ENCODE measurements at regions not wholly inside any gene's neighbourhood (a gene's known extent, or its start where the extent isn't known, plus 50 kb on each side); places are given as distances from the start of the nearest gene placed in this dataset.

DNA sequence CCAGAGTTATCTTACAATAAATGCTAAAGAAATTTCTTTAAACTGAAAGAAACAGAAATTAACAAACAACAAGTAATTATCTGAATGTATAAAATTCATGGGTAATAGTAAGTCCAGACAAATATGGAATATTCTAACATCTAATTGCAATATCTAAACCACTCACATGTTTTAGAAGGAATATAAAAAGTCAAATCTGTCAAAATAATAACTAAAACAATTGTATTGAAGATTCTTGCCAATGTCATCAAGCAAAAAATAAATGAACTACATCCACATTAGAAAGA lies 942.9 kb upstream of the PCDH20 start:
- DNase-seq = no peak

DNA sequence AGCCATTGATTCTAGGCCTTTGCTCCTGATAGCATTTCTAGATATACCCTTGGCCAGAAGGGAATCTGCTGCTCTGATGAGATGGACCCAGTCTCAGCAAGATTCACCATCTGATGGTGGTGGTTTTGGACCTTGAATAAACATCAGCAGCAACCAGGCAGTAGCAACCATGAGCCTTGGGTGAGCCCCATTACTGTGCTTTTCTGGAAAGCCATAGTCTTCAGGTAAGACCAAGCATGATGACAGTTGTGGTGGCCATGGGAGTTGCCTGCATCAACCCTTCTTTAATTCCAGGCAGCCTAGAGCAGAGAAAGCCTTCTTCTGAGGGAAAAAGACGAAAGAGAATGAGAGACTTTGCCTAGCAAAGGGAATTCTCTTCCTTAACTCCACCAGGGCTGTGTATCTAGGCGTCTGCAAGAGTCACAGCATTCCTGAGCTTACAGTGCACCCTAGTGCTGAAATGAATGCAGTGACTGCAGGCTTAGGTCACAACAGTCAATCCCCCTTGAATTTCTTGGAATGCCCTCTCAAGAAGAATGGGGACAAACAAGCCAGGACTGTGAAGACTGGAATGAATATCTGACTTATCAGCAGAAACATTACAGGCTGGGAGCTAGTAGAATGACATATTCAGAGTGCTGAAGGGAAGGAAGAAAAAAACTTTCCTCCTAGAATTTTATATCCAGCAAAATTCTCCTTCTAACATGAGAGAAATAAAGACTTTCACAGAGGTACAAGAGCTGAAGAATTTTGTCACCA lies 942.4 kb upstream of the PCDH20 start:
- DNase-seq = no peak

DNA sequence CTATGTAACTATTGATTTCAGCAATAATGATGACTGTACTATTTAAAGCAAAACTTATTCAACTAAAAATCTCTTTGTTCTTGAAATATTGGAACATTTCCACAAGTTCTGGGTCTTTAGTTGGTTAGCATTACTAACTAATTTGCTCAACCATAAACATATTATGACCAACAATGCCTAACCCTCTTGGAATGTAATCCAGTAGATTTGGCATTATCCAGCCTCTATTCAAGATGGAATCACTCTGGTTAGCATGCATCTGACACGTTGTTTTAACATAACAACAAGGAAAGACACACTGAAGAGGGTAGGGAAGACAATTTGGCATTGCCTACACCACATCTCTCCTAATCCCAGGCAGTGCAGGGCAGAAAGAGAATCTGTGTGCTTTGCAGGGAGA lies 941.3 kb upstream of the PCDH20 start:
- DNase-seq = no peak

DNA sequence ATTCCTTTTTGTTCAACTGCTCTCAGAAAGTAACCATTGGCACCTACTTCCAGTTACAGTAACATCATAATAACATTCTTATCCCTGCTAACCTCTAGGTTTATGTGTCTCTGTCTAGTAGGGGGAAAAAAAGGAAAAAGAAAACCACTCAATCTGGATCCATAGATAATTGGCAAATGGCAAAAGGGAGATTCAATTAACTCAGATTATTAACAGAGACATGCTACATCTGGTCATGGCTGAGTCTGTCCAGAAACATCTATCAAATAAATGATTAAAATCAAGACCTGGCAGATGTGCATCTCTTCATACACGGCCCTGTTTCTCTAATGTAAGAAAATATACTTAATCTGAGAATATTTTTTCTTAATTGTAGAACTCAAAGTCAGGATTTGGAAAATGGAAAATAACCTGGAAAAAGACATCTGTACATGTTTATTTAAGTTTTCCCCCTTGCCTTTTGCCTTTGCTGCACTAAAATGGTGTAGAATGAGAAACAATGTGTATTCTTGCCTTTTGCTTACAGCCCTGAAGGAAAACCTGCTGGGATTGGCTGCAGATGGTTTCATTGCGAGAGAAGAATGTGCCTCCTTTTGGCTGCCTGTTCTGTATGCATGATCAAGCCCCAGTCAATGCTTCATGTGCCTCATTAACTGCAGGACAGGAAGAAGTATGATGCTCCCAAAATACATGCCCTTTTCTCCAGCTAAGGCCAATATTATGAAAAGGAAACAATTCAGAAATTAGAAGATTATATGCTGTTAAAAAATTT lies 921.6 kb upstream of the PCDH20 start:
- DNase-seq = no peak

DNA sequence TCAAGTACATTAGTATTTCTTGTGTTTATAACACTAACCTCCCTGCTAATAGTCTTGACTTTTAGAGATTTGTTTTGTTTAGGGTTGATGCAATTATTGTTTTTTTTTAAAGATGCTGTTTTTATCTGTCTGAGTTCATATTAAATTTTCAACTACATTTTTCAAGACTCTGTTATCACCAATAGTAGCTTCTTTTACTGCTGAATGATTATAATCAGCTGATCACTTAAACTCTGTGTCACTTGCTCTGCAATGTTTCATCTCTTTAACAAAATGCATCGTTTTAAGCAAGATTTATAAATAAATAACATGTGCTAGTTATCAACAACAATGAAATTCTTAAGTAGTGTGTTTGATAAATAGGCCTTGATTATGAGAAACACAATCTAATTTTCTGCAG lies 920.9 kb upstream of the PCDH20 start:
- no peak for DNase-seq

DNA sequence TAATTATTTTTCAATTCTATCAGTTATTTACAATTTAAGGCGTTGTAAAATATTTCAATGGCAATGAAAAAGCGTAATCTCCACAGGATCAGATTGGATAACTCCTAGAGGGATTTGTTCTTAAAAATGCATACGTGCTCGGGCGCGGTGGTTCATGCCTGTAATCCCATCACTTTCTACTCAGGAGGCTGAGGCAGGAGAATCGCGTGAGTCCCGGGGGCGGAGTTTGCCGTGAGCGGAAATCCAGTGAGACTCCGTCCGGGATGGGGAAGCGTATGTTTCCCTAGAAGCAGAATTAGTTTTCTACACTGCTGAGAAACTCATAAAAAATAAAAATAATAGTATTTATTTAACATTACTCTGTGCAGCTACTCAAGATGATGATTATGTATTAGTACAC lies 917.8 kb upstream of the PCDH20 start:
- no peak for DNase-seq

DNA sequence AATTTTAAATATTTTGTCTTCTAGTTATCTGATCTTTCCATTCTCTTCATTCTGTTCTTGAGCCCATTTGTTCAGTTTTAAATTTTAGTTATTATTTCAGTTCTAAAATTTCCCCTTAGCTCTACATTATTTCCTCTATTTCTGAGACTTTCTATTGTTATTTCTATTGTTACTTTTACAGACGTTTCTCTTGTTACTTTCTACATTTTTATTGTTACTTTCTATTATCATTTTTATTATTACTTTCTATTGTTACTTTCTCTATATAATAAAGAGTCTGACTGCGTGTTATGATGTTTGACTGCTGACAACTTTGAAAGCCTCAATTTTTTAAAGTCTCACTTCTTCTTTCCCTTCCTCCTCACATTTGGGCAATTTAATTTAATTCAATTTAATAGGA lies 915.7 kb upstream of the PCDH20 start:
- DNase-seq = no peak

DNA sequence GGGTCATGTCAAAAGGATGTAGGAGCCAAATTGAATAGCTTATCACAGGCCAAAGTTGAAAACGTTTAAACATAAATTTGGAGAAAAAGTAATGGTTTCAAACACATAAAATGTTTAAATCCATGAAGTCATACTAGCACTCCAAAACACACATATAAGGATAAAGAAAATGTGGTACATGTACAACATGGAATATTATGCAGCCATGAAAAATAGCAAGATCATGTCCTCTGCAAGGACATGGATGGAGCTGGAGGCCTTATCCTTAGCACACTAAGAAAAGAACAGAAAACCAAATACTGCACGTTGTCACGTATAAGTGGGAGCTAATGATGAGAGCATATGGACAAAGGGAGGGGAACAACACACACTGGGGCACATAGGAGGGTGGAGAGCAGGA lies 911.7 kb upstream of the PCDH20 start:
- DNase-seq = no peak

DNA sequence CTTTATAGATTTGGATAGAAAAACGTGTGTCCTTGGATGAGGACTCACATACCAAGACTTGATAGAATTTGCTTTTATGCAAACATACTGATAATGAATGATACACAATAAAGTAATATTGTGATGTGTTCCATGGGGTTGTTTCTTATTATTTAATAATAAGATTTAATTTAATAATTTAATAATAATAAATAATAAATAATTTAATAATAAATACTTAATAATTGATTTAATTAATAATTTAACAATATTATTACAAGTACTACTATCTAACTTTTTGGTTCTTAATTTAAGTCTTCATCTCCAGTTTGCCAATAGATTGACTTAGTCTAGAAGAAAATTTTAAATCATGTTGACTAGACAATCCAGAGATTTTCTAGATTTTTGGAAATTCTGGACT lies 909.2 kb upstream of the PCDH20 start:
- no peak for DNase-seq

DNA sequence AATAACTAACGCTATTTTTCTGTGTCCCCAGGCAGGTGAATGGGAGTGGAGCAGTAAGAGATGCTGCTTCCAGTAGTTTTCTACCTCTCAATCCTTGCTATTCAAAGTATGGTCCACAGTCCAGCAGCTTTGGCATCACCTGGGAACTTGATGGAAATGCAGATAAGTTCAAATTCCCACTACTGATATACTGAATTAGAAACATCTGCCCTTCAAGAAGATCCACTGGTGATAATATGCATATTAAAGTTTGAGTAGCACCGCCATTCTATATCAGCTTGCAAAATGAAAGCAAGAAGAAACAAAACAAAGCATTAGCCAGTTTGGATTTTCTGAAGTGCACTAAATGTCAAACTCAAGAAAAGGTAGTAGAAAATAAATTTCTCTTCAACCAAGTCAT lies 906.2 kb upstream of the PCDH20 start:
- no peak for DNase-seq

DNA sequence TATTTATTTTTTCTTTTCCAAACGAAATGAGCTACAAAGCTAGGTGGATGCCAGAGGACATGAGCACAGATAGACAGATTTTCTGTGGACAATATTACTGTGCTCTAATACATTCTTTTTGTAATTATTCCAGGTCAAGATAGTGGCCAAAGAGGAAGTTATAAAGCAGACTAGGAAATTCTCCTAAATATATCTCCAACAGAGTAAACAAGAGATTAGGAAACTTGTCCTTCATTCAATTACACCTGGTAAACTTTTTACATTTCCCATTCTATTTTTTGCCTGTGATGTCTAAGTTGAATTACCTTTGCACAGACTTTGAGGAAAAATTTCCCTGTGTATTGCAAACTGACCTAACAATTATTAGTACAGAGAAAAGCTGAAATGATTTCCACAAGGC lies 905.5 kb upstream of the PCDH20 start:
- no peak for DNase-seq

DNA sequence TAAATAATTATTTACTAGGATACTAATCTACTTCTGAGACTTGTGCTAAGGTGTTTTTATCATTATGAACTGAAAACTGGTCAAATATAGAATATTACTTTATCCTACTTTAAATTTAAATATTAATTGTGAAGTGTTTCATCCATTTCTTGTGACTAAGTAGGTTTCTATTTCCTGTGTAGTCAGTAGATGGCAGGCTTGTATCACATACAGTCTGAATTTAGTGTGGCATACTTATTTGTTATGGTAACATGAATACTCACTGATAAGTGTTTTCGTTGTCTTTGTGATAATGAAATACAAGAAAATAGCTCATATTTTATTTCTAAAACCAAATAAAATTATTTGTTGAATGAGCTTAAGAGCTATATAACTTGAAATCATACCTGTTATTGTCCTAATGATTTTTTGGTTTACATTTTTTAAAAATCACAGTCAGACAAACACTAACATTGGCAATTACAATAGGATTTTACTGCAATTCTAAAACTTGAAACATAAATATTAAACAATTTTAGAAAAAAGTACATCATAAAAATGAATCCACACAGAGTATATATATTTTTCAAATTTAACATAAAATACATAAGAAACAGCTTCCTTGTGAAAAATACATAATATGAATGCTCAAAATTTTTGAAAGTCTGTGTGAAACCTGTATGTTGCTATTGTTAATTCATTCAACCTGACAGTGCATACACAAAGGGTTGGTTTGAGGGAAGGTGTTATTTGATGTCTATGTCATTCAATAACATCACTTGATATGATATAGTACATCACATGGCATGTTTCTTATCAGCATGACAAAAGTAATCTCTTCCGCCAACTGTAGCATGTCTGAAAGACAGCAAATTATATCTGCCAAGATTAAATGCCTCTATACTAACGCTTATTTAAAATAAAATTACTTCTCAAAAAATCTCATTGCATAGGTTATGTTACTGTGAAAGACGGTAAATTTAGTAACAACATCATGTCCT lies 904.8 kb upstream of the PCDH20 start:
- DNase-seq = no peak

DNA sequence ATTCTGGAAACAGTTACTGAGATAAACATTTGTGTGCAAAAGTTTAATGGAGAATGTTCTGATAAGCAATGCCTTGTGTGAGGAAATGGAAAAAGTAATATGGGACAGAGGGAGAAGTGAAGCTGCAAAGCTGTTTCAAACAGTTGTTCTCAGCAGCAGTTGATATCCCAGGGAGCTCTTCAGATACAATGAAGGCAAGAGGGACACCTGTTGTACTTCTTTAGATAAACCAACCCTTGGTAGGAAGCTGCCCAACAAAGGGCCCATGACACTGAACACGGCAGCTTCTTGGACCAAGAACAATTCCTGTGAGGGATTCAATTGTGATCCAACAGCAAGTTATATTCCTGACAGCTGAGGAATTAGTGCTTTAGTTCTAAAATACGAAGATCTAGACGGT lies 894.3 kb upstream of the PCDH20 start:
- no peak for DNase-seq

DNA sequence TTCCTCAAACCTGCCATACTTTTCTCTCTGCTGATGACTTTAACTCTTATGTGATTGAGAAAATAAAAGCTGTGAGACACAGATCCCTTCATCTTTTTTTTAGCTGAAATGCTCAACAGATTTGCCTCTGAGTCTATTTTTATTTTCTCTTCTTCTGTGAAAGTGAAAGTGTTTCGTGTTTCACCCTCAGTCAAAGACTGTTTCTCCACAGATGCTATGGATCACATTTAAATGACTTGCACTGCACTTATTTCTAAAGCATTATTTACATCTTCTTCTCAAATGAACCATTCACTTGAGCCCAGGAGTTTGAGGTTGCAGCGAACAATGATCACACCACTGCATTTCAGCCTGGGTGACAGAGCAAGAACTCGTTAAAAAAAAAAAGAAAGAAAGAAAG lies 890.1 kb upstream of the PCDH20 start:
- no peak for DNase-seq

DNA sequence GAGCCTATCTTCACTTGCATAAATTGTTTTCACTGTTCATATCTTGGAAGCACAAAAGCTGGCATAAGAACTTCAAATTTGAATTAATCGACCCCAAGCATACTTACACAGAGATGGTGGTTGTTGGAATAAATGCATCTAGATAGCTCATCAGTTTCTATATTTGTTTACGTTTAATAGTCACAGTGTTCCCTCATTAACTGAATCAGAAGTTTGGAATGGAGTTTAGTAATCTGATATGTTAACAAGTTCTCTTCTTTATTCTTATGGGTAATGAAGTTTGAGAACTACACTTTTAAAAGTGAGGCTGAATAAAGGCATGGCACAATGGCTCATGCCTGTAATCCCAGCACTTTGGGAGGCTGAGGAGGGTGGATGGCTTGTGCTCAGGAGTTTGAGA lies 886.7 kb upstream of the PCDH20 start:
- DNase-seq = no peak

DNA sequence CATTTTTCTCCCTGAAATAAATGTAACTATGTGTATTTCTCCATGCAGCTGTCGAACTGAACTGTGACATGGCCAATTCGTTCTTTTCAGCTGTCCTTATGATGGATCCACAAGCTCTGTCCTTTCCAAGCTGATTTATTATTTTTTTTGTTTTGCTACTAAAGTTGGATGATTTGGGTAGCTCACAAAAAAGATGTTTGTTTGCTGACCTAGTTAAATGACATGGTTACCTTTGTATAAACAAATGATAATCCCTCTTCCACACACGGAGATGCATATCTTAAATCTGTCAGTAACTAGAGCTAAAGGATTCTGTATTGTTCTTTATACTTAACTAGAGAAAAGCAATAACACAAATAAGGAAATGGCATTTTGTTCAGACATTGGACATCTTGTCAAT lies 884.3 kb upstream of the PCDH20 start:
- DNase-seq = no peak

DNA sequence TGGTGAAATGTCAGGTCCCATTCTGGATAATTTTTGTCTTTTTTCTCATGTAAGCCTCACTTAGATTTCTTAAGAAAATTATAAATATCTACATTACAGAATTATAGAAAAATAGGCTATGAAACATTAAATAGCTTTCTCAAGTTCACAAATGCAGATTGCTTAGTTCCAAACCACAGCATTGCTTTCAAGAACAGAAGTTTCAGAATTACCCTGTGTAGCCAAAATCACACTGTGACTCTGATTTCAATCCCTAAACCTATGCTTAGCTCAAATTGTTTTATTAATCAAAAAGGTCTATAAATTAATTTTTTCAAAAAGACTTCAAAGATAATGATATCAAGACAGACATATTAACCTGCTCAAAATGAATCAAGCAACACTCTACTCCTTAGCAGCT lies 881.2 kb upstream of the PCDH20 start:
- no peak for DNase-seq

DNA sequence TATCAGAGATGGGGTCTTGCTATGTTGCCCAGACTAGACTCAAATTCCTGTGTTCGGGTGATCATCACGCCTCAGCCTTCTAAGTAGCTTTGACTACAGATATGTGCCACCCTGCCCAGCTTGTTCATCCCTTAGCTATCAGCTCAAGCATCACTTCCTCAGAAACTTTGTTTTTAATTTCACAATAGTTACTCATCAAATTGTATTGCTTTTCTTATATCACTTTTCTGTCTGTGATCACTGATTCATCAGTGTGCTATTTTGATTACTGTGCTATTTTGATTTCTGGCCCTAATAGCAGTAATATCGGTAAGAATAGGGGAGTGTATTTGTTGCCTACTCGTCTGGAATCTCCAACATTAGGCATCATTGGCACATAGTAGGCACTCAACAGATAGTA lies 878.6 kb upstream of the PCDH20 start:
- DNase-seq = no peak

DNA sequence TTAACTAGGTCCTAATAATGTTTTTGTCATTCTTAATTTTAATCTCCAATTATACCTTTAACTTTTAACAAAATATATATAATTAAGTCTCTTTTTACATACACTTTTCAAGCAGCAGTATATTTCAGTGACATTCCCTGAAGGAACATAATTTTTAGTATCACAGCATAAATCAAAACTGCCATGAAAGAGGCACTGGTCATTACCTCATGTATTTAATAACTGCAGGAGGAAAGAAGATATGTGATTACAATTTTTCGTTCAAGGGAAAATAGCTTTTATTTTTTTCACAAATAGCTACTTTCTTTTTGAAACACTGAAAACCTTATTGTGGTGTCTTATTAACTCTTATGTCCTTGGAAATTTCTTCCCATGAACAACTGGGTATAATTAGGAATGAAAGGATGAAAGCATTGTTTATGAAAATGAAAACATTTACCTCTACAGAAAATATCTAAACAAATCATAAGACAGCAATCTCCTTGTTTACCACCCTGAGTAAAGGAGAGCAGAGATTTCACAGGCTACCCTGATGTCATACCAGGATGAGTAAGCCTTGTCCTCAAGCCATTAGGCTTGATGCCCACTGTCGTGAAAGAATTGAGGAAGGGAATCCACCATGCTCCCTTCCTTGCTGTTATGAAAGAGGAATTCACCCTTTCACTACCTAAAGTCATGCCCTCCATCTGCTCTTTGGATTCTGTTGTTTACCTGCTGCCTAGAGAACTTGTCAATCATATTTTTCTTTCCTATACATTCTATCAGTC lies 877.2 kb upstream of the PCDH20 start:
- DNase-seq = no peak

DNA sequence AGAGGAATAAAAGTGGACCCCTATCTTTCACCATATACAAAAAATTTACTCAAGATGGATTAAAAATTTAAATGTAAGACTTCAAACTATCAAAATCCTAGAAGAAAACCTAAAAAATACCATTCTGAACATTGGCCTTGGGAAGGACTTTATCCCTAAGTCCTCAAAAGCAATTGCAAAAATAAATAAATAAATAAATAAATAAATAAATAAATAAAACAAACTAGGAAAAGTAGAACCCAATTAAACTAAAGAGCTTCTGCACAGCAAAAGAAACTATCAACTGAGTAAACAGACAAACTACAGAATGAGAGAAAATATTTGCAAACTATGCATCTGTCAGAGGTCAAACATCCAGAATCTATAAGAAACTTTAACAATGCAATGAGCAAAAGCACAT lies 874.9 kb upstream of the PCDH20 start:
- no peak for DNase-seq

DNA sequence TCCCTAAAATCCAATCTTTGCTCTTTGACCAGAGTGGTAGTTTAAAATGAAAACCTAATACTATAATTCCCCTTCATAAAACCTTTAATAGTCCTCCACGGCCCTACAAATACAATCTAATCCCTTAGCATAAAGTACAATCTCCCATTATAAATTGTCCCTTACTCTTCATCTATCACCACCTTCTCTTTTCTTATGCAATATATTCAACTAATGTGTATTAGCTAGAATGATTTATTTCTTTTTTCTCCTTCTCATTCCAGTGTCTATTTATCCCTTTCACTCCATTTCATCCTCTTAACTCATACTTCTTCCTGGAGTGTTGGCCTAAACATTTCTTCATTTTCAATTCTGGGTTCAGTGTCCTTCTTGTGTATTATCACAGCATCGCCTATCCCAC lies 872.1 kb upstream of the PCDH20 start:
- no peak for DNase-seq

DNA sequence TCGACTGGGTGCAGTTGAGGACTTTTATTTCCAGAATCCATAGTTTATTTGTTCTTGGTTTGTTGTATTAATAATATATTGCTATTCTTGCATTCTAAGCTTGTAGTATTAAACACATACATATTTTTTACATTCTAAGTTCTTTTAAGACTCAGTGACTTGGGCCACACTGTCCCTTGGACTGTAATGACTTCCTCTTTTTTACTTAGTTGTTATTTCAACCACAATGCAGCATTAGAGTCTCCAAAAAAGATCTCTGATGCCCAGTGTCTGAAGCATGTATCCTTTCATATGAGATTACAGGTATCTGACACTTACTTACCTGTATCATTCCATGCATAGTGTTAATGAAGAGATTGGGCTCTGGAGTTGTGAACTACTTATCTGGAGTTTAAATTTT lies 864.9 kb upstream of the PCDH20 start:
- no peak for DNase-seq

DNA sequence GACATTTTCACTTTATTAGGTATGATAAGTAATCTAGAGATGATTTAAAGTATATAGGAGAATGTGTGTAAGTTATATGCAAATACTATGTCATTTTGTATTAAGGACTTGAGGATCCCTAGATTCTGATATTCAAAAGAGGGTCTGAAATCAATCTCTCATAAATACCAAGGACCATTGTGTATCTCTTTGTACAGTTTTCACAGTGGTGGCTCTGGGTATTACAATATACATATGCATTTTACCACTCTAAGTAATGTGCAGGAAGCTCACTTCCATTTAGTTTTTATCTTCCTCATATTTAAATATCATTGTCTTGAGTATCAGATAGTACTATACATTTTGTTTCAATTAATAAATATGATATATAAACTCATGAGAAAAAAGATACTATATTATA lies 862.6 kb upstream of the PCDH20 start:
- DNase-seq = no peak
